GM23338 (cell line): ENCODE measurements at regions not wholly inside any gene's neighbourhood (a gene's known extent, or its start where the extent isn't known, plus 50 kb on each side); places are given as distances from the start of the nearest gene placed in this dataset.

Experiments used
- ATAC-seq: fragments of 200-7000 bp; cut with Tn5 transposase; 3 replicates; pipeline ENCODE4 v1.9.1; 2020
- DNase-seq: peaks from one replicate; pipeline ENCODE4 v3.0.0-alpha.2; 2015; ENCODE audit warnings: low spot score
- H2AFZ ChIP-seq: fragments of 200-600 bp; sonication (generic); 2 replicates; pipeline ENCODE4 v1.8.0; 2016; ENCODE audit warnings: antibody characterized with exemption, mild to moderate bottlenecking, moderate library complexity
- H3F3A ChIP-seq: fragments of 200-600 bp; sonication (generic); replicated peaks from 2 replicates; pipeline ENCODE4 v1.8.0; 2017; ENCODE audit warnings: antibody characterized with exemption, mixed run types, low read depth
- H3K27ac ChIP-seq: fragments of 200-600 bp; sonication (generic); 2 replicates; pipeline ENCODE4 v1.6.1; 2016; ENCODE audit warnings: low read depth
- H3K27me3 ChIP-seq: fragments of 200-600 bp; sonication (generic); 2 replicates; pipeline ENCODE4 v1.8.0; 2016; ENCODE audit warnings: mild to moderate bottlenecking, mixed run types, moderate library complexity; ENCODE audit not compliant: insufficient read depth
- H3K36me3 ChIP-seq: fragments of 200-600 bp; sonication (generic); 2 replicates; pipeline ENCODE4 v1.8.0; 2016; ENCODE audit warnings: mild to moderate bottlenecking; ENCODE audit not compliant: insufficient read depth
- H3K4me1 ChIP-seq: fragments of 200-600 bp; sonication (generic); 2 replicates; pipeline ENCODE4 v1.8.0; 2016; ENCODE audit warnings: mild to moderate bottlenecking, moderate library complexity; ENCODE audit not compliant: insufficient read depth
- H3K4me2 ChIP-seq: fragments of 200-600 bp; sonication (generic); 2 replicates; pipeline ENCODE4 v1.7.1; 2017; ENCODE audit warnings: mixed run types
- H3K4me3 ChIP-seq: fragments of 200-600 bp; sonication (generic); 2 replicates; pipeline ENCODE4 v1.6.1; 2016; ENCODE audit warnings: mixed run types
- H3K79me2 ChIP-seq: fragments of 200-600 bp; sonication (generic); replicated peaks from 2 replicates; pipeline ENCODE4 v1.8.0; 2017; ENCODE audit warnings: mild to moderate bottlenecking; ENCODE audit not compliant: insufficient read depth
- H3K9me2 ChIP-seq: fragments of 200-600 bp; sonication (generic); 2 replicates; pipeline ENCODE4 v1.8.0; 2017; ENCODE audit not compliant: insufficient read depth
- H4K20me1 ChIP-seq: fragments of 200-600 bp; sonication (generic); replicated peaks from 2 replicates; pipeline ENCODE4 v1.8.0; 2017; ENCODE audit warnings: mild to moderate bottlenecking; ENCODE audit not compliant: insufficient read depth
- H3K27ac Mint-ChIP-seq: 2 replicates; pipeline ENCODE4 v1.8.0; 2020; ENCODE audit warnings: inconsistent platforms, mild to moderate bottlenecking, moderate library complexity, mixed read lengths
- H3K27me3 Mint-ChIP-seq: 3 replicates; pipeline ENCODE4 v1.8.0; 2022; ENCODE audit warnings: low read depth, mild to moderate bottlenecking, moderate library complexity, mixed read lengths, inconsistent platforms; ENCODE audit not compliant: insufficient read depth, poor library complexity
- H3K36me3 Mint-ChIP-seq: 3 replicates; pipeline ENCODE4 v1.8.0; 2021; ENCODE audit warnings: low read depth, mild to moderate bottlenecking, inconsistent platforms, moderate library complexity, mixed read lengths
- H3K4me1 Mint-ChIP-seq: 3 replicates; pipeline ENCODE4 v1.8.0; 2020; ENCODE audit warnings: mild to moderate bottlenecking, inconsistent platforms, mixed read lengths
- H3K4me3 Mint-ChIP-seq: 3 replicates; pipeline ENCODE4 v1.8.0; 2021; ENCODE audit warnings: moderate library complexity, mild to moderate bottlenecking, inconsistent platforms, mixed read lengths
- H3K9me3 Mint-ChIP-seq: 3 replicates; pipeline ENCODE4 v1.8.0; 2020; ENCODE audit warnings: moderate library complexity, mild to moderate bottlenecking, inconsistent platforms, mixed read lengths
- ETS1 ChIP-seq: IDR thresholded peaks from 2 replicates; pipeline ENCODE4 v1.6.1; 2016; ENCODE audit warnings: antibody characterized with exemption
- EZH2phosphoT487 ChIP-seq: fragments of 200-600 bp; sonication (generic); IDR thresholded peaks from one replicate; pipeline ENCODE4 v1.8.1; 2018; ENCODE audit warnings: antibody characterized with exemption; ENCODE audit not compliant: unreplicated experiment
- POLR2AphosphoS5 ChIP-seq: IDR thresholded peaks from 2 replicates; pipeline ENCODE4 v1.6.1; 2016; ENCODE audit warnings: antibody characterized with exemption, low read depth
- REST ChIP-seq: IDR thresholded peaks from one replicate; pipeline ENCODE4 v1.6.1; 2018; ENCODE audit warnings: antibody characterized with exemption; ENCODE audit not compliant: unreplicated experiment
- STAT1 ChIP-seq: IDR thresholded peaks from one replicate; pipeline ENCODE4 v1.6.1; 2016; ENCODE audit warnings: antibody characterized with exemption; ENCODE audit not compliant: unreplicated experiment
- ZNF114 ChIP-seq: fragments of 250-450 bp; sonication (Bioruptor Pico); IDR thresholded peaks from 2 replicates; pipeline ENCODE4 v1.5.0; 2020; ENCODE audit warnings: mild to moderate bottlenecking, moderate library complexity
- ZNF331 ChIP-seq: fragments of 250-450 bp; sonication (Bioruptor Pico); IDR thresholded peaks from 2 replicates; pipeline ENCODE4 v1.5.0; 2020; ENCODE audit warnings: low read depth, mild to moderate bottlenecking, moderate library complexity
- ZNF462 ChIP-seq: fragments of 250-450 bp; sonication (Bioruptor Pico); IDR thresholded peaks from 2 replicates; pipeline ENCODE4 v1.5.0; 2020; ENCODE audit warnings: mild to moderate bottlenecking, moderate library complexity

GRCh38 chr10:131667047-131667446 lies 233.8 kb upstream of the PPP2R2D start:
- Histone ChIP-seq H3K27ac (no peak overlapping the region), H4K20me1 (no peaks in the 10 kb centered on the region), H3K79me2 (no peaks in the 10 kb centered on the region), H3K9me2 (0 out of 2 replicates have a peak, but pooled peaks cover 2% of the 10 kb centered on the region), H3K27me3 (no peaks in the 10 kb centered on the region), H3K36me3 (no peaks in the 10 kb centered on the region), H3K4me1 (no peaks in the 10 kb centered on the region), H3F3A (no peaks in the 10 kb centered on the region), H2AFZ (no peak overlapping the region), H3K4me2 (no peak overlapping the region), H3K4me3 (no peak overlapping the region)
- Mint-ChIP-seq H3K27me3 (peaks cover 2% of the 10 kb centered on the region), H3K4me1 (0 out of 3 replicates have a peak, but pooled peaks cover 2% of the 10 kb centered on the region), H3K27ac (no peak overlapping the region), H3K9me3 (peaks cover 15% of the 10 kb centered on the region), H3K4me3 (no peak overlapping the region), H3K36me3 (peaks cover 10% of the 10 kb centered on the region; the same call in 2 of the 3 replicates)
- DNase-seq = no peak
- no peak for ATAC-seq
- TF ChIP-seq EZH2phosphoT487 (no peak), ETS1 (no peak)

- H3K36me3 Mint-ChIP-seq = peaks cover 14% of the 10 kb centered on the region; the same call in 2 of the 3 replicates
- no peak overlapping the region for H3K27ac Mint-ChIP-seq
- H3K36me3 ChIP-seq = no peaks in the 10 kb centered on the region
- no peak overlapping the region for H3K4me3 ChIP-seq
- 0 out of 3 replicates have a peak, but pooled peaks cover 2% of the 10 kb centered on the region for H3K4me1 Mint-ChIP-seq
- no peaks in the 10 kb centered on the region for H4K20me1 ChIP-seq
- DNase-seq (no peak), ATAC-seq (no peak)
- no peaks in the 10 kb centered on the region for H3F3A ChIP-seq
- no peak overlapping the region for H3K4me2 ChIP-seq
- H3K27me3 ChIP-seq = no peaks in the 10 kb centered on the region
- no peak overlapping the region for H3K4me3 Mint-ChIP-seq
- peaks cover 2% of the 10 kb centered on the region for H3K27me3 Mint-ChIP-seq
- peaks cover 20% of the 10 kb centered on the region for H3K9me3 Mint-ChIP-seq
- 0 out of 2 replicates have a peak, but pooled peaks cover 2% of the 10 kb centered on the region for H3K9me2 ChIP-seq
- no peaks in the 10 kb centered on the region for H3K4me1 ChIP-seq
- H3K27ac ChIP-seq = no peak overlapping the region
- no peaks in the 10 kb centered on the region for H3K79me2 ChIP-seq
- H2AFZ ChIP-seq = no peak overlapping the region
- TF ChIP-seq ETS1 = no peak
- TF ChIP-seq REST = no peak
- no peak for TF ChIP-seq STAT1
- no peak for TF ChIP-seq ZNF331 (CRISPR knock-in tag)
- no peak for TF ChIP-seq ZNF114 (CRISPR knock-in tag)
- no peak for TF ChIP-seq ZNF462
- TF ChIP-seq POLR2AphosphoS5 = no peak
These were observed 233.2 kb upstream of the PPP2R2D start for GRCh38 chr10:131667561-131667960.
